GM19438 (cell line): ENCODE measurements at regions not wholly inside any gene's neighbourhood (a gene's known extent, or its start where the extent isn't known, plus 50 kb on each side); places are given as distances from the start of the nearest gene placed in this dataset.

Experiments used
- ATAC-seq: cut with Tn5 transposase; IDR thresholded peaks from one replicate; pipeline ENCODE4 v1.9.1; 2021; ENCODE audit warnings: low read depth; ENCODE audit not compliant: unreplicated experiment

DNA sequence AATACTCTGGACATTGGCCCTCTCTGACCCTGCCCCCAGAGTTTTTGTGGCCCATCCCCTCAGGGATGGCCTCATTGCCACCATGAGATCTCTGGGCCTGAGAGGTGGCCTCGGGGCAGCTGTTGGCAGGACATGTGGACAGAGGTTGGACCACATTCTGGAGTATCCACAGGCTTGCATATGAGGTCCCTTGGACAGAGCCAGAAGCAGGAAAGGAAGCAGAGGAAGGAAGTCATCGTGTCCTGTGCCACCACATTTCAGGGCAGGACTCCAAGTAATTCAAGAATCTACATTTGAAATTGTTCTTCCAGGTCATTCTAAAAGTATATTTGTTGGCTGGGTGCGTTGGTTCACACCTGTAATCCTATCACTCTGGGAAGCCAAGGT lies 95.9 kb upstream of the PPP2R5A start:
- no peak for ATAC-seq

DNA sequence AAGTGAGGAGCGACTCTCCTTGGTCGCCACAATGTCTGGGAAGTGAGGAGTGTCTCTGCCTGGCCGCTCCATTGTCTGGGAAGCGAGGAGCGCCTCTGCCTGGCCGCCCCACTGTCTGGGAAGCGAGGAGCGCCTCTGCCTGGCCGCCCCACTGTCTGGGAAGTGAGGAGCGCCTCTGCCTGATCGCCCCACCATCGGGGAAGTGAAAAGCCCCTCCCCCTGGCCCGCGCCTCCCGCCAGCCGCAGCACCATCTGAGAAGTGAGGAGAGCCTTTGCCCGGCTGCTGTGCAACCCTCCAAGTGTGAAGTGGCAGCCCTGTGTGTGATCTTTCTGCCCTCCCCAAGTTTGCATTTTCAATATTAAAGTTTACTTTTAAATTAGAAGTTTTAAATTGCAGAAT lies 95.0 kb upstream of the PPP2R5A start:
- ATAC-seq, result no peak

GRCh38 chr1:212192261-212192998 lies 92.8 kb upstream of the PPP2R5A start:
- ATAC-seq, result no peak

- ATAC-seq, result no peak
Observed at GRCh38 chr1:212196355-212196754, 88.9 kb upstream of the PPP2R5A start.

GRCh38 chr1:212201461-212201860 lies 83.7 kb upstream of the PPP2R5A start:
- no peak for ATAC-seq

DNA sequence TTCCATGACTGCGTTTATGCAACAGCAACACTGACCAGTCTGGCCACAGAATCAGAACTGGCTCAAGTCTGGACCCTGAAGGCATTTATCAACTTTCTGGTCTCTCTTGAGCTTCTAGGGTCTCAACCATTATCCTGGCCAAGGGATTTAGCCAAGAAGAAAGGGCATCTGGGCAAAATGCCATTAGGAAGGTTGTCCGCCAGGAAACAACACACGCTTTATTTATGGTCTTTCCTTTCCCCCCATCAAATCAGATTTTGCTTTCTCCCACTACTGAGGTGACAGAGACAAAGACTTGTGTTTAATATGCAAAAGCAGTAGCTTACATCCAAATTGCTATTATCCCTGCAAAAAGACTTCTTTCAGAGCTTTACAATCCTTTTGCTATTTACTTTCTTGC lies 81.6 kb upstream of the PPP2R5A start:
- ATAC-seq, result no peak

DNA sequence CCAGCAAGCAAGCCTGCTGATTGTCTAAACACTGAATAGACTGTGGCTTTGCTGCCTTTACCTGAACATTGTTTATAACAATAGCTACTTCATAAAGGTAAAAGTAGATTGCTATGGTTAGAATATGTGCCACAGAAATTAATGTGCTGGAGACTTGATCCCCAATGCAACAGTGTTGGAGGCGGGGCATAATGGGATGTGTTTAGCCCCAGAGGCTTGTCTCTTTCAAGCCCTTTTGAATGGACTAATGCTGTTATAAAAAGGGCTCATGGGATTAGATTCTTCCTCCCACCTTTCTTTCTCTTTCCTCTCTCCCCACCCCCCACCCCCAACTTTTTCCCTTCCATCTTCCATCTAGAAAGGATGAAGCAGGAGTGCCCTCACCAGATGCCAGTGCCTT lies 80.2 kb upstream of the PPP2R5A start:
- no peak for ATAC-seq

DNA sequence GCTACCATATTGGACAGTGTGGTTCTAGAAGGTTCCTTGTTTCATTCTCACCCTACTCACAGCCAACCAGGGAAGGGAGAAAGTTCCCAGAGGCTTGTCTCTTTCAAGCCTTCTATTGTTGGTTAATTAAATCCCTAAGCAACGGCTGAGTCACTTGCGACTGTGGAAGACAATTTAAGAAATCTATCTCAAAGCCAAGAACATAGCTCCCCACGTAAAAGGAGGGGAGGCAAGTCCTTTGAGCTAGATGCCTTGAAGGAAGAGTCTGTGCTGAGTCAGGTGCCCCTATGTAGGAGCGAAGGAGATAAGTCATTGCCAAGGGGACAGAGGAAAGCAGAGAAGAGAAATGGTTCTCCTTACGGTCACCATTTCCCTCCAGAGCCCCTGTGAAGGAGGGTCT lies 79.4 kb upstream of the PPP2R5A start:
- ATAC-seq, result no peak

DNA sequence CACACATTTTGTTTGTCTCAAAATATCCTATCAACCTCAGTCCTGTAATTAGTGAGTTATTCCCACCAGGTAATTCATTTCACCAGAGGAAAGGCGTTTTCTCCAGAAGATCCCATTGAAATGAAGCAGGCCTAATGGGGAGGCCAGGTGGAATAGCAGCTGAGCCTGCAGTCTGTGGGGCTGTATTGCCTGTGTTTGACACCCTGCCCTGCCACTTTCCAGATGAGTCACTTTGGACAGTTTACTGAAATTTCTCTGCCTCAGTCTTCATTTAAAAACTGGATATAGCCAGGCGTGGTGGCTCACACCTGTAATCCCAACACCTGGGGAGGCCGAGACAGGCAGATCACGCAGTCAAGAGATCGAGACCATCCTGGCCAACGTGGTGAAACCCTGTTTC lies 78.1 kb upstream of the PPP2R5A start:
- no peak for ATAC-seq

DNA sequence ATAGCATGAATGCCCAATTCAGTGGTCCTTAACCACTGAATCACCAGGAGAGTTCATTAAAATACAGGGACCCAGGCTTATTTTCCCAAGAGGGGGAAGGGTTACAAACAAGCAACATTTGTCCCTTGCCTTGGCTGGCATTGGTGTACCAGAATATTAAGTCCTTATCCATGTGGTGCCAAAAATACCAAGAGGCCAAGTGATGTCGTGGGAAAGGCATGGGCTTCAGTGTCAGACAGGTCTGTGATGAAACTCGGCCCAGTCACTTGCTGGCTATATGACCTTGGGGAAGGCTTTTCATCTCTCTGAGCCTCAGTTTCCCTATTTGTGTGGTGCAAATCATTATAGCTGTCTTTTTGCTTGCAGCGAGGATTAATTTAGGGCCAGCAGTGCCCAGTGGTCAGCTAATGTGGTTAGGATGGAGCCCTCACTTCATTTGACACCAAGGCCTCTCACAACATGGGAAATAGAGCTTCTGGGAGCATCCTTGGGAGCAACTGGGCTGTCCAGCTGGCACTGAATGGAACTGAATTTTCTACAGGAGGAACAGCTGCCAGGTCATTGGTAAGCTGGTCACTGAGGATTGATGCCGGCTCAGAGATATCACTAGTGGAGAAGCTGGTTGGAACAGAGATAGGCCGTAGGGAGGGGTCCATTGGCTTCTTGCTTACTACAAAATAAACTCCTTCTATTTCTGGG lies 77.2 kb upstream of the PPP2R5A start:
- no peak for ATAC-seq

GRCh38 chr1:212208978-212209644 lies 76.1 kb upstream of the PPP2R5A start:
- no peak for ATAC-seq

GRCh38 chr1:212211371-212211770 lies 73.8 kb upstream of the PPP2R5A start:
- no peak for ATAC-seq

- no peak for ATAC-seq
Observed at GRCh38 chr1:212212343-212212742, 72.9 kb upstream of the PPP2R5A start.

DNA sequence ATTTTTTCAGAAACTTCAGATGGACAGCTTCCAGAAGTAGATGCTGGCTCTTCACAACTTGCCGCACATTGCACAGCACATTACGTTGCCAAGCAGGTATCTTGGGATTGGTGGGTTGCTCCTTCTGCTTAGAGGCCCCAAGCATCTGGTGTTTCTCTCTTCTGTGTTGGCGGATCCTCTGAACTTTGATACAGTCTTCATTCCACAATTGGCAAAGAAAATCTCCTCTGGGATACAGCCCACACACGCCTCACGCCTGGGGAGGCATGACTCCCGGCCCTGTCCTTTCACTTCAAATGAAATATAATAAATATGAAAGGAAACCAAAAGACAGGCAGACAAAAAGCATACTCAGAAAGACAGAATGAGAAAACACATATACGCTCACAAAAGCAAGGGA lies 72.3 kb upstream of the PPP2R5A start:
- ATAC-seq, result no peak

GRCh38 chr1:212213784-212214183 lies 71.4 kb upstream of the PPP2R5A start:
- no peak for ATAC-seq

- no peak for ATAC-seq
Observed at GRCh38 chr1:212214325-212214724, 70.9 kb upstream of the PPP2R5A start.

- ATAC-seq, result no peak
Observed at GRCh38 chr1:212215910-212216309, 69.3 kb upstream of the PPP2R5A start.

DNA sequence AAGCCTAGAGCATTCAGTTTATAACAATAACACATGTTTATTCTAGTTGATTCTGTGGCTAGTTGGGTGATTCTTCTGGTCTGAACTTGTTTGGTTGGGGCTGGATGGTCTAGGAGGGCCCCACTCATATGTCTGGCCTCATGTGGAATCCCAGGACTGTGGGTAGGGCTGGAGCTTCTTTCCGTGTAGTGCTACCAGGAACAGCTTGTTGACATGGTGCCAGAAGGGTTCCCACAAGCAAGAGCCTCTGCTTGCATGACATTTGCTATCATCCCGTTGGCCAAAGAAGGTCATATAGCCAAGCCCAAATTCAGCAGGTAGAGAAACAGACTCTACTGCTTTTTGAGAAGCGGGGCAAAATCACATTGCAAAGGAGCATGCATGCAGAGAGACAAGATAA lies 67.6 kb upstream of the PPP2R5A start:
- no peak for ATAC-seq

- ATAC-seq, result no peak
Observed at GRCh38 chr1:212218065-212218464, 67.1 kb upstream of the PPP2R5A start.

- peak; percentile 97 for ATAC-seq
Observed at GRCh38 chr1:212218911-212219310, 66.3 kb upstream of the PPP2R5A start.

GRCh38 chr1:212219679-212220463 lies 65.3 kb upstream of the PPP2R5A start:
- ATAC-seq, result no peak
